ENCODE measurements at regions not wholly inside any gene's neighbourhood (a gene's known extent, or its start where the extent isn't known, plus 50 kb on each side); places are given as distances from the start of the nearest gene placed in this dataset.

DNA sequence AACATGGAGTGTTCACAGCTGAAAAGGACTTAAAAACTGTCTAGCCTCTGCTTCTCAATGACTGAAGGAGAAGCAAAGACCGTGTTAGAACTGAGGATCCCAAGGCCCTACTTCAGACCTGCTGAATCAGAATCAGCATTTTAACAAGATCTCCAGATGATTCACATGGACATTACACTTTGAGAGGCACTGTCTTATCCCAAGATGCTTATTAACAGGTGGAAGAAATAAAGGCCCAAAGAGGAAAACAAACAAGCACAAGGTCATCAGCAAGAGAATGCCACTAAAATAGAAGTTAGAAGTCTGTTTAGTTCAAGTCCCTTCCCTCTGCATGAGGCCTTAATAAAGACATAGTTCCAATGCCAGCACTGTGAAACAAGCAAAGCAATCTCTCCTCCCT is 191.4 kb upstream of the BCL6 start:
- POLR2A ChIA-PET = no interaction called here
- no peak overlapping the region for H3K4me3 ChIP-seq (ENCODE audit: low read depth in 2 of 2, low read length in 1 of 2)

DNA sequence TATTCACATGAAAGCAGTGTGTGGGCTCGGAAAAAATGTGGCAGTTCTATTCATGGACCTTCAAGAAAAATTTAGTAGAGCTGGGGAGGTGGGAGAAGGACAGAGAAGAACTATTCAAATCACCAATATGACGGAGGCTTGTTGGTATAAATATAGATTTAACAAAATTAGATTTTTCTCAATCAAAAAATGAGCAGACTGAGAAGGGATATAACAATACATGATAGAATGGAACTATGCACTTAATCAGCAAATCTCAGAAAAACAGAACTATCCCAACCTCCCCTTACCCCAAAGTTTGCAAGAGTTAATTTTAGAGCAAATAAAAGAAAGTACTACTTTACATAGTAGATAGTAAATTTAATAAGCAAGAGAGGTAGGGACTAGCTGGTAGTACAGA is 194.6 kb upstream of the BCL6 start:
- Histone ChIP-seq H3K79me2 (ENCODE audit: insufficient read depth) (no peaks in the 10 kb centered on the region), H3K27me3 (ENCODE audit: insufficient read depth) (no peaks in the 10 kb centered on the region), H3K4me2 (no peak overlapping the region), H3K9ac (no peak overlapping the region), H3K27ac (ENCODE audit: low read depth in 2 of 2, low read length in 1 of 2) (no peak overlapping the region), H3K4me3 (ENCODE audit: low read depth in 2 of 2, low read length in 1 of 2) (no peak overlapping the region), H3K9me2 (no peaks in the 10 kb centered on the region), H3F3A (replicated peaks; ENCODE audit: insufficient read depth) (no peaks in the 10 kb centered on the region), H3K36me3 (replicated peaks in 1 of 2; ENCODE audit: control insufficient read depth in 1 of 2, insufficient read depth in 2 of 2, low read length in 1 of 2) (no peaks in the 10 kb centered on the region), H4K20me1 (ENCODE audit: insufficient read depth) (no peaks in the 10 kb centered on the region), H3K9me3 (no peaks in the 10 kb centered on the region), H3K4me1 (ENCODE audit: control insufficient read depth in 1 of 2, insufficient read depth in 2 of 2, low read depth in 1 of 2, low read length in 1 of 2) (peaks cover 0 to 3% of the 10 kb centered on the region in 2 experiments; a peak in 1 of 4 replicates), H2AFZ (ENCODE audit: low read depth) (no peak overlapping the region)
- 65% methylated on average over 2 of the region's 2 CpGs for WGBS (ENCODE audit: low lambda C conversion rate)
- ChIA-PET CTCF (no interaction called here), POLR2A (no interaction called here)
- TF ChIP-seq RFX5 (IDR thresholded peaks at IDR 0.05; ENCODE audit: low read length) (no peak), USF2 (IDR thresholded peaks at IDR 0.05; ENCODE audit: borderline replicate concordance, low read depth, low read length) (no peak), RXRA (IDR thresholded peaks at IDR 0.05; ENCODE audit: borderline replicate concordance, low read depth) (no peak)
- DNase-seq = no peak

More for the DNA sequence above, 191.4 kb upstream of the BCL6 start:
- Histone ChIP-seq H3K4me1 (ENCODE audit: control insufficient read depth in 1 of 2, insufficient read depth in 2 of 2, low read depth in 1 of 2, low read length in 1 of 2) (peaks cover 0 to 3% of the 10 kb centered on the region in 2 experiments; a peak in 1 of 4 replicates), H2AFZ (ENCODE audit: low read depth) (no peak overlapping the region), H3F3A (replicated peaks; ENCODE audit: insufficient read depth) (no peaks in the 10 kb centered on the region), H3K9me2 (no peaks in the 10 kb centered on the region), H3K9ac (no peak overlapping the region), H3K36me3 (replicated peaks in 1 of 2; ENCODE audit: control insufficient read depth in 1 of 2, insufficient read depth in 2 of 2, low read length in 1 of 2) (no peaks in the 10 kb centered on the region), H3K4me2 (no peak overlapping the region), H3K79me2 (ENCODE audit: insufficient read depth) (no peaks in the 10 kb centered on the region), H3K9me3 (no peaks in the 10 kb centered on the region), H3K27ac (ENCODE audit: low read depth in 2 of 2, low read length in 1 of 2) (no peak overlapping the region), H4K20me1 (ENCODE audit: insufficient read depth) (no peaks in the 10 kb centered on the region), H3K27me3 (ENCODE audit: insufficient read depth) (no peaks in the 10 kb centered on the region)
- CTCF ChIA-PET = no interaction called here
- no peak for DNase-seq
- WGBS (ENCODE audit: low lambda C conversion rate) = 29% methylated on average over 1 of the region's 1 CpG
- TF ChIP-seq FOSL2 (IDR thresholded peaks at IDR 0.05; ENCODE audit: borderline replicate concordance, low read depth) (no peak), NFIC (IDR thresholded peaks at IDR 0.05; ENCODE audit: borderline replicate concordance) (no peak), EZH2phosphoT487 (IDR thresholded peaks at IDR 0.05; ENCODE audit: borderline replicate concordance, low read depth) (no peak)

DNA sequence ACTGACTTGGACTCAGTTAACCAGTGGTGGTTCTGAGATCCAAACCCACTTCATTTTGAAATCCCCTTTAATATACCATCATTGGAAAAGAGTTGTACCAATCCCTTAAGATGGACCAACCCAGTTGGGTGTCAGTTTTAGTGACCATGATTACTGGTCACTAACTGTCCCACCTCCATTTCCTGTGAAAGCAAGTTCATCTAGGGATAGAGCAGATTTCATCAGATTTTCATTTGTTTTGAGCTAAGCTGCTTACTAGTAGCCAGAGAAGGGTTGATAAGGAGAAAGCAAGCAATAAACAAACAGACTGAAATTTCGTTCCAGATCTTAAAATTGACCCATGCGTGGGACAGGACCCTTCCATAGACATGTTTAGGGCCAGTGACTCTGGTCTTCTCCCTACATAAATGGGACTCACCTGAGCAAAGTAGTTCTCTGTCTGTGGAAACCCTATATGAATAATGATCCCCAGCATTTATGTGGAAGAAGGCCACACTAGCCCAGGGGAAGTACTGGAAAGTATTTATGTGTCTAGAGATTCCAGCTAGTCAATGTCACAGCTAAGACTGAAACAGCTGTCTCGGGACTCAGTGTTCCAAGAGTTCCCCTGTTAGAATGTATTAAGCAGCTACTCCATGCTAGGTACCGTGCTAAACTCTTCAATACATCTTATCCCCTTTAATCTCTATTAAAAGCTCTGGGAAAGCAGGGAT is 196.0 kb upstream of the BCL6 start:
- CTCF ChIA-PET = interaction anchor here (1.2 kb wide), 1 partner anchor 201 kb away, joined by 4 read pairs; no protein-coding TSS in a partner anchor
- DNase-seq = no peak
- Histone ChIP-seq H3F3A (replicated peaks; ENCODE audit: insufficient read depth) (no peaks in the 10 kb centered on the region), H3K9me3 (no peaks in the 10 kb centered on the region), H3K4me3 (ENCODE audit: low read depth in 2 of 2, low read length in 1 of 2) (no peak overlapping the region), H3K79me2 (ENCODE audit: insufficient read depth) (no peaks in the 10 kb centered on the region), H3K9ac (no peak overlapping the region), H3K27ac (ENCODE audit: low read depth in 2 of 2, low read length in 1 of 2) (no peak overlapping the region), H3K4me1 (ENCODE audit: control insufficient read depth in 1 of 2, insufficient read depth in 2 of 2, low read depth in 1 of 2, low read length in 1 of 2) (0 out of 4 replicates have a peak, but pooled peaks cover 0 to 9% of the 10 kb centered on the region in 2 experiments), H4K20me1 (ENCODE audit: insufficient read depth) (no peaks in the 10 kb centered on the region), H3K27me3 (ENCODE audit: insufficient read depth) (no peaks in the 10 kb centered on the region), H3K4me2 (no peak overlapping the region), H3K36me3 (replicated peaks in 1 of 2; ENCODE audit: control insufficient read depth in 1 of 2, insufficient read depth in 2 of 2, low read length in 1 of 2) (no peaks in the 10 kb centered on the region), H3K9me2 (no peaks in the 10 kb centered on the region), H2AFZ (ENCODE audit: low read depth) (no peak overlapping the region)
- POLR2A ChIA-PET = no interaction called here
- TF ChIP-seq FOSL2 (IDR thresholded peaks at IDR 0.05; ENCODE audit: borderline replicate concordance, low read depth) = no peak
- no peak for TF ChIP-seq ELF1 (IDR thresholded peaks at IDR 0.05)
- TF ChIP-seq SIN3A (IDR thresholded peaks at IDR 0.05; ENCODE audit: borderline replicate concordance, low read depth, low read length) = no peak
- TF ChIP-seq USF2 (IDR thresholded peaks at IDR 0.05; ENCODE audit: borderline replicate concordance, low read depth, low read length) = no peak
- no peak for TF ChIP-seq TCF12 (IDR thresholded peaks at IDR 0.05)
- TF ChIP-seq, protein P1, sequence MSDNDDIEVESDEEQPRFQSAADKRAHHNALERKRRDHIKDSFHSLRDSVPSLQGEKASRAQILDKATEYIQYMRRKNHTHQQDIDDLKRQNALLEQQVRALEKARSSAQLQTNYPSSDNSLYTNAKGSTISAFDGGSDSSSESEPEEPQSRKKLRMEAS (IDR thresholded peaks at IDR 0.05; ENCODE audit: low read depth) = no peak
- no peak for TF ChIP-seq EZH2phosphoT487 (IDR thresholded peaks at IDR 0.05; ENCODE audit: borderline replicate concordance, low read depth)
- TF ChIP-seq RAD21 (IDR thresholded peaks at IDR 0.05; ENCODE audit: low read length) = no peak
- no peak for TF ChIP-seq TAF1 (IDR thresholded peaks at IDR 0.05; ENCODE audit: borderline replicate concordance, low read depth, low read length)
- TF ChIP-seq GABPA (IDR thresholded peaks at IDR 0.05; ENCODE audit: low read depth) = no peak
- TF ChIP-seq FOXJ3 (CRISPR knock-in tag; IDR thresholded peaks at IDR 0.05) = no peak
- 60% methylated on average over 4 of the region's 4 CpGs for WGBS (ENCODE audit: low lambda C conversion rate)

Data from SK-N-SH (cell line).